GM23338 (cell line): ENCODE measurements at regions not wholly inside any gene's neighbourhood (a gene's known extent, or its start where the extent isn't known, plus 50 kb on each side); places are given as distances from the start of the nearest gene placed in this dataset.

ENCODE experiments used
- ATAC-seq: fragments of 200-7000 bp; cut with Tn5 transposase; 3 replicates; pipeline ENCODE4 v1.9.1; 2020
- DNase-seq: peaks from one replicate; pipeline ENCODE4 v3.0.0-alpha.2; 2015; ENCODE audit warnings: low spot score
- H2AFZ ChIP-seq: fragments of 200-600 bp; sonication (generic); 2 replicates; pipeline ENCODE4 v1.8.0; 2016; ENCODE audit warnings: antibody characterized with exemption, mild to moderate bottlenecking, moderate library complexity
- H3F3A ChIP-seq: fragments of 200-600 bp; sonication (generic); replicated peaks from 2 replicates; pipeline ENCODE4 v1.8.0; 2017; ENCODE audit warnings: antibody characterized with exemption, mixed run types, low read depth
- H3K27ac ChIP-seq: fragments of 200-600 bp; sonication (generic); 2 replicates; pipeline ENCODE4 v1.6.1; 2016; ENCODE audit warnings: low read depth
- H3K27me3 ChIP-seq: fragments of 200-600 bp; sonication (generic); 2 replicates; pipeline ENCODE4 v1.8.0; 2016; ENCODE audit warnings: mild to moderate bottlenecking, mixed run types, moderate library complexity; ENCODE audit not compliant: insufficient read depth
- H3K36me3 ChIP-seq: fragments of 200-600 bp; sonication (generic); 2 replicates; pipeline ENCODE4 v1.8.0; 2016; ENCODE audit warnings: mild to moderate bottlenecking; ENCODE audit not compliant: insufficient read depth
- H3K4me1 ChIP-seq: fragments of 200-600 bp; sonication (generic); 2 replicates; pipeline ENCODE4 v1.8.0; 2016; ENCODE audit warnings: mild to moderate bottlenecking, moderate library complexity; ENCODE audit not compliant: insufficient read depth
- H3K4me2 ChIP-seq: fragments of 200-600 bp; sonication (generic); 2 replicates; pipeline ENCODE4 v1.7.1; 2017; ENCODE audit warnings: mixed run types
- H3K4me3 ChIP-seq: fragments of 200-600 bp; sonication (generic); 2 replicates; pipeline ENCODE4 v1.6.1; 2016; ENCODE audit warnings: mixed run types
- H3K79me2 ChIP-seq: fragments of 200-600 bp; sonication (generic); replicated peaks from 2 replicates; pipeline ENCODE4 v1.8.0; 2017; ENCODE audit warnings: mild to moderate bottlenecking; ENCODE audit not compliant: insufficient read depth
- H3K9me2 ChIP-seq: fragments of 200-600 bp; sonication (generic); 2 replicates; pipeline ENCODE4 v1.8.0; 2017; ENCODE audit not compliant: insufficient read depth
- H4K20me1 ChIP-seq: fragments of 200-600 bp; sonication (generic); replicated peaks from 2 replicates; pipeline ENCODE4 v1.8.0; 2017; ENCODE audit warnings: mild to moderate bottlenecking; ENCODE audit not compliant: insufficient read depth
- H3K27ac Mint-ChIP-seq: 2 replicates; pipeline ENCODE4 v1.8.0; 2020; ENCODE audit warnings: inconsistent platforms, mild to moderate bottlenecking, moderate library complexity, mixed read lengths
- H3K27me3 Mint-ChIP-seq: 3 replicates; pipeline ENCODE4 v1.8.0; 2022; ENCODE audit warnings: low read depth, mild to moderate bottlenecking, moderate library complexity, mixed read lengths, inconsistent platforms; ENCODE audit not compliant: insufficient read depth, poor library complexity
- H3K36me3 Mint-ChIP-seq: 3 replicates; pipeline ENCODE4 v1.8.0; 2021; ENCODE audit warnings: low read depth, mild to moderate bottlenecking, inconsistent platforms, moderate library complexity, mixed read lengths
- H3K4me1 Mint-ChIP-seq: 3 replicates; pipeline ENCODE4 v1.8.0; 2020; ENCODE audit warnings: mild to moderate bottlenecking, inconsistent platforms, mixed read lengths
- H3K4me3 Mint-ChIP-seq: 3 replicates; pipeline ENCODE4 v1.8.0; 2021; ENCODE audit warnings: moderate library complexity, mild to moderate bottlenecking, inconsistent platforms, mixed read lengths
- H3K9me3 Mint-ChIP-seq: 3 replicates; pipeline ENCODE4 v1.8.0; 2020; ENCODE audit warnings: moderate library complexity, mild to moderate bottlenecking, inconsistent platforms, mixed read lengths
- CREB1 ChIP-seq: fragments of 250-450 bp; sonication (Bioruptor Pico); IDR thresholded peaks from 2 replicates; pipeline ENCODE4 v1.5.0; 2020; ENCODE audit warnings: low read depth, mild to moderate bottlenecking, moderate library complexity
- EZH2 ChIP-seq: fragments of 200-600 bp; sonication (generic); IDR thresholded peaks from one replicate; pipeline ENCODE4 v1.8.0; 2017; ENCODE audit warnings: antibody characterized with exemption, mild to moderate bottlenecking, low read depth; ENCODE audit not compliant: unreplicated experiment
- EZH2phosphoT487 ChIP-seq: fragments of 200-600 bp; sonication (generic); IDR thresholded peaks from one replicate; pipeline ENCODE4 v1.8.1; 2018; ENCODE audit warnings: antibody characterized with exemption; ENCODE audit not compliant: unreplicated experiment
- JUNB ChIP-seq: IDR thresholded peaks from one replicate; pipeline ENCODE4 v1.6.1; 2016; ENCODE audit warnings: antibody characterized with exemption; ENCODE audit not compliant: unreplicated experiment
- NANOG ChIP-seq: IDR thresholded peaks from 2 replicates; pipeline ENCODE4 v1.6.1; 2016; ENCODE audit warnings: antibody characterized with exemption, borderline replicate concordance
- POLR2AphosphoS5 ChIP-seq: IDR thresholded peaks from 2 replicates; pipeline ENCODE4 v1.6.1; 2016; ENCODE audit warnings: antibody characterized with exemption, low read depth
- STAT1 ChIP-seq: IDR thresholded peaks from one replicate; pipeline ENCODE4 v1.6.1; 2016; ENCODE audit warnings: antibody characterized with exemption; ENCODE audit not compliant: unreplicated experiment
- ZNF114 ChIP-seq: fragments of 250-450 bp; sonication (Bioruptor Pico); IDR thresholded peaks from 2 replicates; pipeline ENCODE4 v1.5.0; 2020; ENCODE audit warnings: mild to moderate bottlenecking, moderate library complexity
- ZNF331 ChIP-seq: fragments of 250-450 bp; sonication (Bioruptor Pico); IDR thresholded peaks from 2 replicates; pipeline ENCODE4 v1.5.0; 2020; ENCODE audit warnings: low read depth, mild to moderate bottlenecking, moderate library complexity
- TF ChIP-seq, protein P1 (sequence below): IDR thresholded peaks from one replicate; pipeline ENCODE4 v1.6.1; 2018; ENCODE audit warnings: antibody characterized with exemption; ENCODE audit not compliant: unreplicated experiment
- TF ChIP-seq, protein P2 (sequence below), 2 experiments: fragments of 200-600 bp in 1 of 2; sonication (generic) in 1 of 2; conservative IDR thresholded peaks; 2 replicates each; pipeline versions ENCODE4 v1.5.1 to v1.6.1; 2016 to 2017; ENCODE audit warnings: antibody characterized with exemption in 2 of 2, low read depth in 2 of 2, mild to moderate bottlenecking in 2 of 2, moderate library complexity in 1 of 2
- TF ChIP-seq, protein P3 (sequence below): fragments of 250-450 bp; sonication (Bioruptor Pico); IDR thresholded peaks from 2 replicates; pipeline ENCODE4 v1.5.0; 2020; ENCODE audit warnings: mild to moderate bottlenecking, moderate library complexity
- TF ChIP-seq, protein P4 (sequence below): IDR thresholded peaks from 2 replicates; pipeline ENCODE4 v1.6.1; 2016; ENCODE audit warnings: antibody characterized with exemption

DNA sequence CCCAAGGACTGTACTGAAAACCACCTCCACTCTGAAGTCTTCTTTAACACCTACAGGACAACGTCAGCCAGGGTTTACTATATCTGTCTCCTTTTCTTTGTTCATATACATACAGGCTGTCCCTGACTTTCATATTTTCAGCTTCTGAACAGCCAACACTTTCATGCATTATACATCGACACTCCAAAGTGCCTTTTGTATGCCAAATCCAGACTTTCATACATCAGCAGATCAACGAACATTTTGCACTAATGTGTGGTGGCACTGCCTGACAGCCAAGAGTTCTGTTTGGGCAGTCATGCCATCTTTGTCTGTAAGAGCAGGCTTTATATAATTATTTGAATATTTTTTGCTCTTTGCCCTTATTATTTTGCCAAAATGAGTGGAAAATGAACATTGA lies 487.4 kb downstream of the CETN3 start:
- Histone ChIP-seq H3F3A (no peaks in the 10 kb centered on the region), H3K4me2 (no peak overlapping the region), H3K27me3 (no peaks in the 10 kb centered on the region), H3K4me3 (no peak overlapping the region), H3K27ac (no peak overlapping the region), H3K79me2 (no peaks in the 10 kb centered on the region), H2AFZ (no peak overlapping the region), H4K20me1 (no peaks in the 10 kb centered on the region), H3K4me1 (no peaks in the 10 kb centered on the region), H3K9me2 (peaks cover 5% of the 10 kb centered on the region; the same call in 1 of the 2 replicates), H3K36me3 (no peaks in the 10 kb centered on the region)
- ATAC-seq (no peak), DNase-seq (no peak)
- Mint-ChIP-seq H3K4me3 (no peak overlapping the region), H3K27ac (no peak overlapping the region), H3K36me3 (no peaks in the 10 kb centered on the region), H3K9me3 (no peaks in the 10 kb centered on the region), H3K4me1 (no peaks in the 10 kb centered on the region), H3K27me3 (no peaks in the 10 kb centered on the region)
- TF ChIP-seq, protein P1, sequence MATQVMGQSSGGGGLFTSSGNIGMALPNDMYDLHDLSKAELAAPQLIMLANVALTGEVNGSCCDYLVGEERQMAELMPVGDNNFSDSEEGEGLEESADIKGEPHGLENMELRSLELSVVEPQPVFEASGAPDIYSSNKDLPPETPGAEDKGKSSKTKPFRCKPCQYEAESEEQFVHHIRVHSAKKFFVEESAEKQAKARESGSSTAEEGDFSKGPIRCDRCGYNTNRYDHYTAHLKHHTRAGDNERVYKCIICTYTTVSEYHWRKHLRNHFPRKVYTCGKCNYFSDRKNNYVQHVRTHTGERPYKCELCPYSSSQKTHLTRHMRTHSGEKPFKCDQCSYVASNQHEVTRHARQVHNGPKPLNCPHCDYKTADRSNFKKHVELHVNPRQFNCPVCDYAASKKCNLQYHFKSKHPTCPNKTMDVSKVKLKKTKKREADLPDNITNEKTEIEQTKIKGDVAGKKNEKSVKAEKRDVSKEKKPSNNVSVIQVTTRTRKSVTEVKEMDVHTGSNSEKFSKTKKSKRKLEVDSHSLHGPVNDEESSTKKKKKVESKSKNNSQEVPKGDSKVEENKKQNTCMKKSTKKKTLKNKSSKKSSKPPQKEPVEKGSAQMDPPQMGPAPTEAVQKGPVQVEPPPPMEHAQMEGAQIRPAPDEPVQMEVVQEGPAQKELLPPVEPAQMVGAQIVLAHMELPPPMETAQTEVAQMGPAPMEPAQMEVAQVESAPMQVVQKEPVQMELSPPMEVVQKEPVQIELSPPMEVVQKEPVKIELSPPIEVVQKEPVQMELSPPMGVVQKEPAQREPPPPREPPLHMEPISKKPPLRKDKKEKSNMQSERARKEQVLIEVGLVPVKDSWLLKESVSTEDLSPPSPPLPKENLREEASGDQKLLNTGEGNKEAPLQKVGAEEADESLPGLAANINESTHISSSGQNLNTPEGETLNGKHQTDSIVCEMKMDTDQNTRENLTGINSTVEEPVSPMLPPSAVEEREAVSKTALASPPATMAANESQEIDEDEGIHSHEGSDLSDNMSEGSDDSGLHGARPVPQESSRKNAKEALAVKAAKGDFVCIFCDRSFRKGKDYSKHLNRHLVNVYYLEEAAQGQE: no peak
- TF ChIP-seq, protein P2, sequence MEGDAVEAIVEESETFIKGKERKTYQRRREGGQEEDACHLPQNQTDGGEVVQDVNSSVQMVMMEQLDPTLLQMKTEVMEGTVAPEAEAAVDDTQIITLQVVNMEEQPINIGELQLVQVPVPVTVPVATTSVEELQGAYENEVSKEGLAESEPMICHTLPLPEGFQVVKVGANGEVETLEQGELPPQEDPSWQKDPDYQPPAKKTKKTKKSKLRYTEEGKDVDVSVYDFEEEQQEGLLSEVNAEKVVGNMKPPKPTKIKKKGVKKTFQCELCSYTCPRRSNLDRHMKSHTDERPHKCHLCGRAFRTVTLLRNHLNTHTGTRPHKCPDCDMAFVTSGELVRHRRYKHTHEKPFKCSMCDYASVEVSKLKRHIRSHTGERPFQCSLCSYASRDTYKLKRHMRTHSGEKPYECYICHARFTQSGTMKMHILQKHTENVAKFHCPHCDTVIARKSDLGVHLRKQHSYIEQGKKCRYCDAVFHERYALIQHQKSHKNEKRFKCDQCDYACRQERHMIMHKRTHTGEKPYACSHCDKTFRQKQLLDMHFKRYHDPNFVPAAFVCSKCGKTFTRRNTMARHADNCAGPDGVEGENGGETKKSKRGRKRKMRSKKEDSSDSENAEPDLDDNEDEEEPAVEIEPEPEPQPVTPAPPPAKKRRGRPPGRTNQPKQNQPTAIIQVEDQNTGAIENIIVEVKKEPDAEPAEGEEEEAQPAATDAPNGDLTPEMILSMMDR (conservative IDR thresholded peaks at IDR 0.05; ENCODE audit: low read depth in 2 of 2): no peak
- TF ChIP-seq JUNB: no peak
- TF ChIP-seq, protein P3, sequence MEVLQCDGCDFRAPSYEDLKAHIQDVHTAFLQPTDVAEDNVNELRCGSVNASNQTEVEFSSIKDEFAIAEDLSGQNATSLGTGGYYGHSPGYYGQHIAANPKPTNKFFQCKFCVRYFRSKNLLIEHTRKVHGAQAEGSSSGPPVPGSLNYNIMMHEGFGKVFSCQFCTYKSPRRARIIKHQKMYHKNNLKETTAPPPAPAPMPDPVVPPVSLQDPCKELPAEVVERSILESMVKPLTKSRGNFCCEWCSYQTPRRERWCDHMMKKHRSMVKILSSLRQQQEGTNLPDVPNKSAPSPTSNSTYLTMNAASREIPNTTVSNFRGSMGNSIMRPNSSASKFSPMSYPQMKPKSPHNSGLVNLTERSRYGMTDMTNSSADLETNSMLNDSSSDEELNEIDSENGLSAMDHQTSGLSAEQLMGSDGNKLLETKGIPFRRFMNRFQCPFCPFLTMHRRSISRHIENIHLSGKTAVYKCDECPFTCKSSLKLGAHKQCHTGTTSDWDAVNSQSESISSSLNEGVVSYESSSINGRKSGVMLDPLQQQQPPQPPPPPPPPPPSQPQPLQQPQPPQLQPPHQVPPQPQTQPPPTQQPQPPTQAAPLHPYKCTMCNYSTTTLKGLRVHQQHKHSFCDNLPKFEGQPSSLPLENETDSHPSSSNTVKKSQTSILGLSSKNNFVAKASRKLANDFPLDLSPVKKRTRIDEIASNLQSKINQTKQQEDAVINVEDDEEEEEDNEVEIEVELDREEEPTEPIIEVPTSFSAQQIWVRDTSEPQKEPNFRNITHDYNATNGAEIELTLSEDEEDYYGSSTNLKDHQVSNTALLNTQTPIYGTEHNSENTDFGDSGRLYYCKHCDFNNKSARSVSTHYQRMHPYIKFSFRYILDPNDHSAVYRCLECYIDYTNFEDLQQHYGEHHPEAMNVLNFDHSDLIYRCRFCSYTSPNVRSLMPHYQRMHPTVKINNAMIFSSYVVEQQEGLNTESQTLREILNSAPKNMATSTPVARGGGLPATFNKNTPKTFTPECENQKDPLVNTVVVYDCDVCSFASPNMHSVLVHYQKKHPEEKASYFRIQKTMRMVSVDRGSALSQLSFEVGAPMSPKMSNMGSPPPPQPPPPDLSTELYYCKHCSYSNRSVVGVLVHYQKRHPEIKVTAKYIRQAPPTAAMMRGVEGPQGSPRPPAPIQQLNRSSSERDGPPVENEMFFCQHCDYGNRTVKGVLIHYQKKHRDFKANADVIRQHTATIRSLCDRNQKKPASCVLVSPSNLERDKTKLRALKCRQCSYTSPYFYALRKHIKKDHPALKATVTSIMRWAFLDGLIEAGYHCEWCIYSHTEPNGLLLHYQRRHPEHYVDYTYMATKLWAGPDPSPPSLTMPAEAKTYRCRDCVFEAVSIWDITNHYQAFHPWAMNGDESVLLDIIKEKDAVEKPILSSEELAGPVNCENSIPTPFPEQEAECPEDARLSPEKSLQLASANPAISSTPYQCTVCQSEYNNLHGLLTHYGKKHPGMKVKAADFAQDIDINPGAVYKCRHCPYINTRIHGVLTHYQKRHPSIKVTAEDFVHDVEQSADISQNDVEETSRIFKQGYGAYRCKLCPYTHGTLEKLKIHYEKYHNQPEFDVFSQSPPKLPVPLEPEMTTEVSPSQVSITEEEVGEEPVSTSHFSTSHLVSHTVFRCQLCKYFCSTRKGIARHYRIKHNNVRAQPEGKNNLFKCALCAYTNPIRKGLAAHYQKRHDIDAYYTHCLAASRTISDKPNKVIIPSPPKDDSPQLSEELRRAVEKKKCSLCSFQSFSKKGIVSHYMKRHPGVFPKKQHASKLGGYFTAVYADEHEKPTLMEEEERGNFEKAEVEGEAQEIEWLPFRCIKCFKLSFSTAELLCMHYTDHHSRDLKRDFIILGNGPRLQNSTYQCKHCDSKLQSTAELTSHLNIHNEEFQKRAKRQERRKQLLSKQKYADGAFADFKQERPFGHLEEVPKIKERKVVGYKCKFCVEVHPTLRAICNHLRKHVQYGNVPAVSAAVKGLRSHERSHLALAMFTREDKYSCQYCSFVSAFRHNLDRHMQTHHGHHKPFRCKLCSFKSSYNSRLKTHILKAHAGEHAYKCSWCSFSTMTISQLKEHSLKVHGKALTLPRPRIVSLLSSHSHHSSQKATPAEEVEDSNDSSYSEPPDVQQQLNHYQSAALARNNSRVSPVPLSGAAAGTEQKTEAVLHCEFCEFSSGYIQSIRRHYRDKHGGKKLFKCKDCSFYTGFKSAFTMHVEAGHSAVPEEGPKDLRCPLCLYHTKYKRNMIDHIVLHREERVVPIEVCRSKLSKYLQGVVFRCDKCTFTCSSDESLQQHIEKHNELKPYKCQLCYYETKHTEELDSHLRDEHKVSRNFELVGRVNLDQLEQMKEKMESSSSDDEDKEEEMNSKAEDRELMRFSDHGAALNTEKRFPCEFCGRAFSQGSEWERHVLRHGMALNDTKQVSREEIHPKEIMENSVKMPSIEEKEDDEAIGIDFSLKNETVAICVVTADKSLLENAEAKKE (CRISPR knock-in tag): no peak
- TF ChIP-seq NANOG: no peak
- no peak for TF ChIP-seq EZH2phosphoT487
- no peak for TF ChIP-seq ZNF331
- TF ChIP-seq ZNF114 (CRISPR knock-in tag): no peak
- TF ChIP-seq, protein P4, sequence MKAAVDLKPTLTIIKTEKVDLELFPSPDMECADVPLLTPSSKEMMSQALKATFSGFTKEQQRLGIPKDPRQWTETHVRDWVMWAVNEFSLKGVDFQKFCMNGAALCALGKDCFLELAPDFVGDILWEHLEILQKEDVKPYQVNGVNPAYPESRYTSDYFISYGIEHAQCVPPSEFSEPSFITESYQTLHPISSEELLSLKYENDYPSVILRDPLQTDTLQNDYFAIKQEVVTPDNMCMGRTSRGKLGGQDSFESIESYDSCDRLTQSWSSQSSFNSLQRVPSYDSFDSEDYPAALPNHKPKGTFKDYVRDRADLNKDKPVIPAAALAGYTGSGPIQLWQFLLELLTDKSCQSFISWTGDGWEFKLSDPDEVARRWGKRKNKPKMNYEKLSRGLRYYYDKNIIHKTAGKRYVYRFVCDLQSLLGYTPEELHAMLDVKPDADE: no peak
- TF ChIP-seq STAT1: no peak
- TF ChIP-seq EZH2: no peak
- no peak for TF ChIP-seq POLR2AphosphoS5
- no peak for TF ChIP-seq CREB1 (CRISPR knock-in tag)
